ENCODE measurements at regions not wholly inside any gene's neighbourhood (a gene's known extent, or its start where the extent isn't known, plus 50 kb on each side); places are given as distances from the start of the nearest gene placed in this dataset.
A peak's percentile ranks its signal among the peaks of the same experiment; 100 is the strongest.

GRCh38 chr2:238729261-238729935, 118.5 kb upstream of the TWIST2 start:
- intact Hi-C loops (cut with DNase I) = no loop called here
- DNase-seq = no peak

DNA sequence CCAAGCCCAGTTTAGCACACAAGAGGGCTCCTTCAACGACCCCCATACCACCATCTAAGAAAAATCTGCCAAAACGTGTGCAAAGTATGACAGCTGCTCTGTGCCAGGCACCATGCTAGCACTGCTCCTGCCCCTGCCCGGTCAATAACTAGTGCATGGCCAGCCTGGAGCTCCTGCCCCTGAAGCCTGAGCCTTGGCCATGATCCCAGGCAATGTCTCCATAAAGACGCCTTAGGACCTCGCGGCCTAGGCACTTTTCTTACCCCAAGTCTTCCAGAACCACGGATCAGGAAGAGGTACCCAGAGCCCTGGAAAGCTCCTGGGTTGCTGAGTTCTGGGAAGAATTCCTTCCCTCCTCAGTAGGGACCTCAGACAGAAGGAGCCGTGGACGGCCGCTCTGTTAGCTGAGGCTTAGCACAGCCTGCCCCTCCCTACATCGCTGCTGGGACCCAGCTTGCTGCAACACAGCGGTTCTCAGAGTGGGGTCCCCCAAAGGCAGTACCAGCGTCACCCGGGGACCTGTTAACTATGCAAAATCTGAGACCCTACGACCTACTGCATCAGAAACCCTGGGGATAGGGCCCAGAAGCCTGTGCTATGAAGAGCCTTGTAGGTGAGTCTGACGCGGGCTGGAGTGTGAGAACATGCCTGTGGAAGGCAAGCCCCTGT, 117.8 kb upstream of the TWIST2 start:
- DNase-seq = no peak
- intact Hi-C loops (cut with DNase I) = no loop called here

- intact Hi-C loops (cut with DNase I) = no loop called here
Measured at GRCh38 chr2:238730881-238731280, 117.0 kb upstream of the TWIST2 start.

GRCh38 chr2:238731961-238732360, 115.9 kb upstream of the TWIST2 start:
- intact Hi-C loops (cut with DNase I) = no loop called here
- DNase-seq = no peak

More at GRCh38 chr2:238730881-238731280, 117.0 kb upstream of the TWIST2 start:
- DNase-seq = no peak

DNA sequence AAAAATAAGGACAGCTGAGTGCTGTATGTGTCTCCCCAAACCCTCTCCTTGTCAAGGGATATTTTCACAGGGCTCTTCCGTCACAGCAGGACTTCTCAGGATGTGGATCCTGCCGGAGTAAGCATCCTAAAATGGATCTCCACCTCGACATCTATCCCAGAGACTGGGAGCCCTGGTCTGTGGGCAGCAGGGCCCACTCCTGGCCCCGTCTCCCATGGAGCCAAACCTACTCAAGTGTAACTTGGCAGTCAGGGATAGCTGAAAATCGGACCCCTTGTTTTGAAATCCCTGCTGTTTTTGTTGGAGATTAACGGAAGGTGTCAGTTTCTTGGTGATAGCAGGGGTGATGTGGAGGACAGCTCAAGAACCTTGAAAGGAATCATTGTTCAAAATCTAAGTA, 109.0 kb upstream of the TWIST2 start:
- intact Hi-C loops (cut with DNase I) = no loop called here
- no peak for DNase-seq

DNA sequence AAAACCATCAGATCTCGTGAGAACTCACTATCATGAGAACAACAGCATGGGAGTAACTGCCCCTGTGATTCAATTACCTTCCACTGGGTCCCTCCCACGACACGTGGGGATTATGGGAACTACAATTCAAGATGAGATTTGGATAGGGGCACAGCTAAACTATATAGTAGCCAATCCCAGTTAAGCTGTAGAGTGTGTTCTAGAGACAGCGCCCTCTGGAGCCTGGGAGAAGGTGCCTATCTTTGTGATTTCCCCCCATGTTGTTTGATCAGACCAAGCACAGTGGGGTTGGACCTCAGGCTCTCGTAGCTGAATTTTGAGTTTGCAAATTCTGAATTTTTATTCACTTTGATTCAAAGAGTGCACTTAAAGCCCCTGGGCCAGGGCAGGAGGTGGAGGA, 108.2 kb upstream of the TWIST2 start:
- no peak for DNase-seq
- intact Hi-C loops (cut with DNase I) = no loop called here

- DNase-seq = no peak
- intact Hi-C loops (cut with DNase I) = no loop called here
Measured at GRCh38 chr2:238741277-238741676, 106.6 kb upstream of the TWIST2 start.

GRCh38 chr2:238742066-238742465, 105.8 kb upstream of the TWIST2 start:
- intact Hi-C loops (cut with DNase I) = no loop called here

GRCh38 chr2:238742664-238743063, 105.2 kb upstream of the TWIST2 start:
- no peak for DNase-seq
- intact Hi-C loops (cut with DNase I) = no loop called here

More at GRCh38 chr2:238742066-238742465, 105.8 kb upstream of the TWIST2 start:
- DNase-seq = no peak

DNA sequence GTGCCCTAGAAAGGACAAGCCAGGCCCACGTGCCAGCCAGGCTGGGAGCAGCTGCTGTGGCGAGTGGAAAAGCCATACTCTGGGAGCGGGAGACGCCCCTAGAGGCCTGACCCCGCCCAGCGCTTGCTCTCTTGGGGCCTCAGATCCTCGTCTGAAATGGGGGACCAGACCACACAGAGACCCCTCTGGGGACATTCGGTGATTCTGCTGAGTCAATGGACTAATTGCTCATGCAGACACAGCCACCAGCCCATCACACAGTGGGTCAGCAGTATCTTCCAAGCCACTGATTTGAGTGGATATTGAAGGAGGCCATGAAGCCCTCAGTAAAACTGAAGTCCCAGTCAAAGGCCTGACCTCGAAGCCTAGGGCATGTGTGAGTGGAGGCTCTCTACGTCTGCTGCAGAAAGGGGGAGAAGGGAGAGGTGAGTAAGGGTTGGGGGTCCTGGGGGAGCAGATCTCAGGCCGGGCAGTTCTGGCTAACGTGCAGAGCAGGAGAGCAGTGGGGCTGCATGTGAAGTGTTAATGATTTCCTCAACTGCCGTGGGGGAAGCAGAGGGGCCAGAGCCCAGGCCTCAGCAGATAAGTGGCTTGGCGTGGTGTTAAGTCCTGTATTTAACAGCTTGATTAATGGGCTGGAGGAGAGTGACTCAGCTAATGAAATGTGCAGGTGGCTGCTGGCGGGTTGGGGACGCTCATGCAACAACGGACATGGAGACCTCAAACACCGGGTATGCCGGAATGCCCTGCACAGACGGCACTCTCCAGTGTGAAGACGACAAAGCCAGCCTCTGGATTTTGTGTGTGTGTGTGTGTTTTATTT, 104.4 kb upstream of the TWIST2 start:
- peak in 1 of 10 donors; percentile 62 for DNase-seq
- intact Hi-C loops (cut with DNase I) = no loop called here

DNA sequence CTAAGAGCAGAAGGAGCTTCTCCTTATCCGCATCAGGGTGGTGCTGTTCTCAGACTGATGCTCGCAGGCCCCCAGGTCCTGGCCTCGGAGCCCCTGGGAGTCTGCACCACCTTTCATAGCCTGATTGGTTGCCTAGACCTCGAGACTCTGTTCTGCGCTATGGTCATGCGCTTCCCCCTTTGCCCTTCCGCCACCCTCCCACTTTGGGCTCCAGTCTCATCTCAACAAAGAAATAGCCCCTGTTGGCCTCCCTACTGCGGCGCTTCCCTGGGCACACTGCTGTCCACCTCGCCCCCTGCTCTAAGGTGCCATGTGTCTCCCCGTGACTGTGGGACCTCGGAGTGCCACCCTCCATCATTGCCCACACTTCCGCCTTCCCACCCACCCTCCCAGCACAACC, 102.9 kb upstream of the TWIST2 start:
- DNase-seq = no peak
- intact Hi-C loops (cut with DNase I) = no loop called here

DNA sequence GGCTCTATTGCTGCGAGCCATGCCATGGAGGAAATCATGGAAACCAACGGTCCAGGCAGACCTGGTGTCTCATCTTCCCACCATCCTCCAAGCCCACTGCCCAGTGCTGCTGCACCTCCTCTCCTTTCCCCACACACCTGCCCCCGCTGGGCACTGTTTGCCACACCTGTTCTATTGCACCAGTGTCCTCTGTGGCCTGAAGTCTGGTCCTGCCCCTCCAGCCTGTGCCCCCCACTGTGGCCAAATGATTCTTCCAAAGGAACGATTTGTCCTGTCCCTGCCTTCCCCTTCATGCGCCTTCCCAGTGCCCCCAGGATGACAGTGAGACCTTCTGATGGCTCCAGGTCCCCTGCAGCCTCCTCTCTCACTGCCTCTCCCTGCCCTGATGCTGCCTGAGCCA, 101.9 kb upstream of the TWIST2 start:
- intact Hi-C loops (cut with DNase I) = no loop called here
- DNase-seq = peak in 1 of 10 donors; percentile 62

GRCh38 chr2:238747114-238747513, 100.8 kb upstream of the TWIST2 start:
- intact Hi-C loops (cut with DNase I) = no loop called here
- no peak for DNase-seq

GRCh38 chr2:238747557-238747956, 100.3 kb upstream of the TWIST2 start:
- no peak for DNase-seq
- intact Hi-C loops (cut with DNase I) = no loop called here

DNA sequence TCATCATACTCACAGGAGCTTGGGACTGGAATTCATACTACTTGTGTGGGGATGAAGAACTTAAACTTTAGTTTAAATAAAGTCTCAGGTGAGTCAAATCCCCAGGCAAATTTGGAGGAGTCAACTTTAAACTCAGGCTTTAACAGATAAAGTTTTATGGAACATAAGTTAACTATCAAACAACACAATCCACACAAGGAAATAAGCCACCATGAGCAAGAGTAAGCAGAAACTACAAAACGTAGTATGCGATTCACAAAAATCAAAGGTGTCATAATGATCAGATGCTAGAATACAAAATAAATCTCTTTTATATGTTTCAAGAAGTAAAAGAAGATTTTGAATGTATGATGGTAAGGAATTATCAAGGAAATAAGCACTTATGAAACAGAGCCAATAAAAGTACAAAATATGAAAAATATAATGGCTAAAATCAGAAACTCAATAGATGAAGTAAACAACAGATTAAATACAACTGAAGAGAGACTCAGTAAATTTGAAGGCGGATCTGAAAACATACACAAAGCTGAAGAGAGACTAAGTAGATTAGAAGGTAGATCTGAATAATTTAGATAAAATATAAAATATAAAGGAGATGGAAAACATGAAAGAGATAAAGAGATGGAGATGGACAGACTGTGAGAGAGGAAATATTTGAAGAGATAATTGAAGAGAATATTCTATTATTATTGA, 97.5 kb upstream of the TWIST2 start:
- no peak for DNase-seq
- intact Hi-C loops (cut with DNase I) = no loop called here

- DNase-seq = no peak
- intact Hi-C loops (cut with DNase I) = no loop called here
Measured at GRCh38 chr2:238754259-238754658, 93.6 kb upstream of the TWIST2 start.

GRCh38 chr2:238761868-238762267, 86.0 kb upstream of the TWIST2 start:
- intact Hi-C loops (cut with DNase I) = no loop called here
- peak in 1 of 10 donors; percentile 44 for DNase-seq

DNA sequence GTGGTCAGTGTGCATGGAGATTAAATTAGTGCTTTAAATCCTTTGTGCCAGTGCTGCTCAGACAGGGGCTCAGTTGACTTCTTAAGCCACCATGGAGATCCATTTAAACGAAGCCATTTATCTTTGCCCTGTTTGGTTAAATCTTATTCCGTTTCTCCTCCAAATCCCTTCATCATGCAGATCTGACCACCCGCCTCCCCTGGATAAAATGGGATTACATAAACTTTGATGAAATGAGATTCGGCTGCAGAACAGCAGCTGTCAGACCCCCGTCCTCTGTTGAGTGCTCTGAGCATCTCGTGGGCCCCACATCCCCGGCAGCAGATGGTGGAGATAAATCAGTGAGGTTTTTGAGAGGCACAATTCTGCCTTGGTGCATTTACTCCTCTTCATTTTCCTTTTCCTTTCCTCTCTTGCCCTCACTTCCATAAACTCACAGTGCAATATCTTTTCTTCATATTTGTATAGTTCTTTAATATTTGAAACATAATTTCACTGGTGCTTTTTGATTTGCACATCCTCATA, 84.4 kb upstream of the TWIST2 start:
- intact Hi-C loops (cut with DNase I) = no loop called here

GRCh38 chr2:238765590-238765989, 82.3 kb upstream of the TWIST2 start:
- intact Hi-C loops (cut with DNase I) = no loop called here
- DNase-seq = peak in 1 of 10 donors; percentile 48

More for the DNA sequence above, 84.4 kb upstream of the TWIST2 start:
- no peak for DNase-seq

GRCh38 chr2:238771218-238771617, 76.7 kb upstream of the TWIST2 start:
- DNase-seq = no peak
- intact Hi-C loops (cut with DNase I) = no loop called here

DNA sequence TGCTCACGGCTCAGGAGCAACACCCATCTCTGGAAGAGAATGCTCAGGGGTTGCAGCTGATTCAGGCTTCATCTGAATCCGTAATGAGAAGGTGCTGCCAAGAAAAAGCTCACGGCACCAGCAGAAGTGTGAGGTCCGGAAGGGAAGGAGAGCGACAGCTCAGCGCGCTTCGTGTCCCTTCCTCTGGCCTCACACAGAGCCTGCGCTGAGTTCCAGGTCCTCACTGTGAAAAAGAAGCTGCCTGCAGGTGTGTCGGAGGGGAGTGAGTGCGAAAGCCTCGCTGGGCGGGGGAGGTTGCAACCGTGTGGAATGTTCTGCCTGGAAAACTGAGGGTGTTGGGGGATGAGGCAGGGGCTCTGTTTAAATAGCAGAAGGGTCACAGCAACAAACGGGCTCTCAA, 76.2 kb upstream of the TWIST2 start:
- intact Hi-C loops (cut with DNase I) = no loop called here
- DNase-seq = peak in 4 of 10 donors; percentile 27 to 83 (median 38)

Measured in posterior cingulate gyrus (tissue), 11 donors.